ENCODE measurements at regions not wholly inside any gene's neighbourhood (a gene's known extent, or its start where the extent isn't known, plus 50 kb on each side); places are given as distances from the start of the nearest gene placed in this dataset.

DNA sequence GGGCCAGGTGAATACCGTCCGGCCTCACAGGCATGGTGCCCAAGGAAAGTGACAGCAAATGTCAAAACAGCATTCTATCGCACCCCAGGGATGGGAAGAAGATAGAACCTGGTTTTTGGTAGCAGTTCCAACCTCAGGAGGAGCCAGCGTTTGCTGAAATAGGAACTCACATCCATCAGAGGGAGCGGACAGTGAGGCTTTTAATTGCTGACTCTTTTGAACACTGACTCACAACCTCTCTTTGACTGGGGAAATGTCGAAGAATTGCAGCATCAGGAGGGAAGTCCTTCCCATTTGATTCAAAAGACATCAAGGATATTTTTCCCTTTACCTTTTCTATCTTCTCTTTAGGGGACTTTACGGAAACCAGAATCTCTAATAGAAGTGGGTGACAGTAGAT lies 114.2 kb downstream of the UNC5CL start:
- H3K4me1 ChIP-seq (ENCODE audit: insufficient read depth, low read length): no peaks in the 10 kb centered on the region; the same call in 1 of the 2 replicates

GRCh38 chr6:40923880-40924279 lies 115.1 kb downstream of the UNC5CL start:
- WGBS: 87% methylated on average over 2 of the region's 2 CpGs

More for the DNA sequence above, 114.2 kb downstream of the UNC5CL start:
- H3K9me3 ChIP-seq (ENCODE audit: insufficient read depth, low read depth, low read length): no peaks in the 10 kb centered on the region
- H3K4me3 ChIP-seq (ENCODE audit: low read length): no peak overlapping the region
- H3K9ac ChIP-seq (ENCODE audit: low read depth, low read length): no peak overlapping the region
- WGBS: 96% methylated on average over 7 of the region's 7 CpGs
- no peaks in the 10 kb centered on the region for H3K36me3 ChIP-seq (ENCODE audit: insufficient read depth, low read length)
- H3K27ac ChIP-seq (ENCODE audit: low read depth, low read length): no peak overlapping the region
- no peaks in the 10 kb centered on the region for H3K27me3 ChIP-seq (ENCODE audit: insufficient read depth, low read length)

GRCh38 chr6:40923326-40923725 lies 115.7 kb downstream of the UNC5CL start:
- 84% methylated on average over 4 of the region's 4 CpGs for WGBS
- Histone ChIP-seq H3K9ac (ENCODE audit: low read depth, low read length) (no peak overlapping the region), H3K36me3 (ENCODE audit: insufficient read depth, low read length) (no peaks in the 10 kb centered on the region), H3K4me1 (ENCODE audit: insufficient read depth, low read length) (peaks cover 13% of the 10 kb centered on the region), H3K9me3 (ENCODE audit: insufficient read depth, low read depth, low read length) (no peaks in the 10 kb centered on the region), H3K27ac (ENCODE audit: low read depth, low read length) (no peak overlapping the region), H3K4me3 (ENCODE audit: low read length) (no peak overlapping the region), H3K27me3 (ENCODE audit: insufficient read depth, low read length) (0 out of 2 replicates have a peak, but pooled peaks cover 6% of the 10 kb centered on the region)

More at GRCh38 chr6:40923880-40924279, 115.1 kb downstream of the UNC5CL start:
- Histone ChIP-seq H3K36me3 (ENCODE audit: insufficient read depth, low read length) (no peaks in the 10 kb centered on the region), H3K4me1 (ENCODE audit: insufficient read depth, low read length) (peaks cover 7% of the 10 kb centered on the region), H3K9me3 (ENCODE audit: insufficient read depth, low read depth, low read length) (no peaks in the 10 kb centered on the region), H3K27ac (ENCODE audit: low read depth, low read length) (no peak overlapping the region), H3K27me3 (ENCODE audit: insufficient read depth, low read length) (0 out of 2 replicates have a peak, but pooled peaks cover 2% of the 10 kb centered on the region), H3K9ac (ENCODE audit: low read depth, low read length) (no peak overlapping the region), H3K4me3 (ENCODE audit: low read length) (no peak overlapping the region)

- no peak overlapping the region for H3K4me3 ChIP-seq (ENCODE audit: low read length)
- H3K27ac ChIP-seq (ENCODE audit: low read depth, low read length): no peak overlapping the region
- H3K36me3 ChIP-seq (ENCODE audit: insufficient read depth, low read length): no peaks in the 10 kb centered on the region
- H3K9ac ChIP-seq (ENCODE audit: low read depth, low read length): no peak overlapping the region
- H3K27me3 ChIP-seq (ENCODE audit: insufficient read depth, low read length): 0 out of 2 replicates have a peak, but pooled peaks cover 6% of the 10 kb centered on the region
- peaks cover 22% of the 10 kb centered on the region for H3K4me1 ChIP-seq (ENCODE audit: insufficient read depth, low read length)
- H3K9me3 ChIP-seq (ENCODE audit: insufficient read depth, low read depth, low read length): no peaks in the 10 kb centered on the region
- 97% methylated on average over 2 of the region's 2 CpGs for WGBS
Measured at GRCh38 chr6:40922281-40922680, 116.7 kb downstream of the UNC5CL start.

DNA sequence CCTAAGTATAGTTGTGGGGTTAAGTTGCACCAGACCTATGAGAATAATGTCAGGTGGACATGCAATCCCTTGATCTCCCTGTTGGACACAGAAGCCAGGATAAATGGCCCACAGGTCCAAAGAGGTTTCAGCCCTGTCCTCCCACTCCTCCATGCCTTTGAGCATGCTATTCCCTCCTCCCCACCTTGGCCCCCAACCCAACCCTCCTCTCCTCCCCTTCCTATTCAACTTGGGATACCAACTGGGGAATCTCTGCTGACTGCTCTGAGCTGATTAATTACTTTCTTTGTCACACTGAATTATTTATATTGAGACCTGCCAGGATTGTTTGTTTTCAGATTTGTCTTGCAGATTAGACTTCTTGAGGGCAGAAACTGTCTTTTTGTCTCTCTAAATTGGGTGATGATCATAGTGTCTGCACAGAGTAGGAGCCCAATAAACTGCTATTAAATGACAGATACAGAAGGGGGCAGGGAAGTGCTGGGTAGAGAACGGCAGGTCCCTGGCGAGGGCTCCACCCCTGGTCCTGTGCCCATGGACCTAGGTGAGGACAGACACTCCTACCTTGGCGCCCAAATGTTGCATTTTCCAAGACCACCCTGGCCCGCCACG lies 120.9 kb downstream of the UNC5CL start:
- Histone ChIP-seq H3K27ac (ENCODE audit: low read depth, low read length) (no peak overlapping the region), H3K27me3 (ENCODE audit: insufficient read depth, low read length) (0 out of 2 replicates have a peak, but pooled peaks cover 6% of the 10 kb centered on the region), H3K9ac (ENCODE audit: low read depth, low read length) (no peak overlapping the region), H3K36me3 (ENCODE audit: insufficient read depth, low read length) (no peaks in the 10 kb centered on the region), H3K4me3 (ENCODE audit: low read length) (no peak overlapping the region), H3K9me3 (ENCODE audit: insufficient read depth, low read depth, low read length) (no peaks in the 10 kb centered on the region), H3K4me1 (ENCODE audit: insufficient read depth, low read length) (peaks cover 22% of the 10 kb centered on the region)
- WGBS: 54% methylated on average over 5 of the region's 5 CpGs

DNA sequence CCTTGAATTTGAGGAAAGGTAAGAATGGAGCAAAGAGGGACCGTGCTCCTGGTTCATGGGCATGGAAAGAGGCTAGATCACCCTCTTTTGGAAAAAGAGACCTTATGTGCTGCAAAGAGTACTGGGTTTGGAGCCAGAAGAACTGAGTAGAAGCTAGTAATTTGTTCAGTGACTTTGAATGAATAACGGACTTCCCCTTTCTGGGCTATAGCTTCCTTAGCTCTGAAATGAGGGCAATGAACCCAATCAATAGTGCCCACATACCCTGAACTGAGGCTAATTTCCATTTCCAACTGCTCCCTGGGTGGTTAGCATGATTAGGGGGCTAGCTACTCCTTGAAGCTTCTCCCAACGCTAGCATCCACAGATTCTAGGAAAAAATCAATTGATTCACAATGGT lies 121.4 kb downstream of the UNC5CL start:
- Histone ChIP-seq H3K27me3 (ENCODE audit: insufficient read depth, low read length) (0 out of 2 replicates have a peak, but pooled peaks cover 6% of the 10 kb centered on the region), H3K36me3 (ENCODE audit: insufficient read depth, low read length) (no peaks in the 10 kb centered on the region), H3K4me3 (ENCODE audit: low read length) (no peak overlapping the region), H3K4me1 (ENCODE audit: insufficient read depth, low read length) (peaks cover 22% of the 10 kb centered on the region), H3K27ac (ENCODE audit: low read depth, low read length) (no peak overlapping the region), H3K9me3 (ENCODE audit: insufficient read depth, low read depth, low read length) (no peaks in the 10 kb centered on the region), H3K9ac (ENCODE audit: low read depth, low read length) (no peak overlapping the region)
- WGBS: 89% methylated on average over 3 of the region's 3 CpGs

GRCh38 chr6:40916845-40917244 lies 122.2 kb downstream of the UNC5CL start:
- H3K4me3 ChIP-seq (ENCODE audit: low read length): no peak overlapping the region
- no peaks in the 10 kb centered on the region for H3K9me3 ChIP-seq (ENCODE audit: insufficient read depth, low read depth, low read length)
- 0 out of 2 replicates have a peak, but pooled peaks cover 6% of the 10 kb centered on the region for H3K27me3 ChIP-seq (ENCODE audit: insufficient read depth, low read length)
- no peak overlapping the region for H3K27ac ChIP-seq (ENCODE audit: low read depth, low read length)
- 79% methylated on average over 1 of the region's 1 CpG for WGBS
- H3K9ac ChIP-seq (ENCODE audit: low read depth, low read length): no peak overlapping the region
- H3K36me3 ChIP-seq (ENCODE audit: insufficient read depth, low read length): no peaks in the 10 kb centered on the region
- peaks cover 22% of the 10 kb centered on the region for H3K4me1 ChIP-seq (ENCODE audit: insufficient read depth, low read length)

- peaks cover 22% of the 10 kb centered on the region for H3K4me1 ChIP-seq (ENCODE audit: insufficient read depth, low read length)
- H3K27me3 ChIP-seq (ENCODE audit: insufficient read depth, low read length): 0 out of 2 replicates have a peak, but pooled peaks cover 6% of the 10 kb centered on the region
- no peak overlapping the region for H3K27ac ChIP-seq (ENCODE audit: low read depth, low read length)
- no peak overlapping the region for H3K4me3 ChIP-seq (ENCODE audit: low read length)
- H3K36me3 ChIP-seq (ENCODE audit: insufficient read depth, low read length): no peaks in the 10 kb centered on the region
- no peaks in the 10 kb centered on the region for H3K9me3 ChIP-seq (ENCODE audit: insufficient read depth, low read depth, low read length)
- H3K9ac ChIP-seq (ENCODE audit: low read depth, low read length): no peak overlapping the region
Measured at GRCh38 chr6:40915165-40915564, 123.9 kb downstream of the UNC5CL start.

- Histone ChIP-seq H3K9me3 (ENCODE audit: insufficient read depth, low read depth, low read length) (no peaks in the 10 kb centered on the region), H3K4me3 (ENCODE audit: low read length) (no peak overlapping the region), H3K9ac (ENCODE audit: low read depth, low read length) (no peak overlapping the region), H3K27me3 (ENCODE audit: insufficient read depth, low read length) (peaks cover 6% of the 10 kb centered on the region; the same call in 1 of the 2 replicates), H3K27ac (ENCODE audit: low read depth, low read length) (no peak overlapping the region), H3K36me3 (ENCODE audit: insufficient read depth, low read length) (no peaks in the 10 kb centered on the region), H3K4me1 (ENCODE audit: insufficient read depth, low read length) (peaks cover 16% of the 10 kb centered on the region)
- WGBS: 95% methylated on average over 5 of the region's 6 CpGs
Measured at GRCh38 chr6:40914005-40914404, 125.0 kb downstream of the UNC5CL start.

GRCh38 chr6:40912158-40912946 lies 126.7 kb downstream of the UNC5CL start:
- Histone ChIP-seq H3K4me1 (ENCODE audit: insufficient read depth, low read length) (peaks cover under 1% of the 10 kb centered on the region; the same call in 1 of the 2 replicates), H3K9me3 (ENCODE audit: insufficient read depth, low read depth, low read length) (no peaks in the 10 kb centered on the region), H3K9ac (ENCODE audit: low read depth, low read length) (no peak overlapping the region), H3K4me3 (ENCODE audit: low read length) (no peak overlapping the region), H3K36me3 (ENCODE audit: insufficient read depth, low read length) (no peaks in the 10 kb centered on the region), H3K27ac (ENCODE audit: low read depth, low read length) (no peak overlapping the region), H3K27me3 (ENCODE audit: insufficient read depth, low read length) (no peaks in the 10 kb centered on the region; the same call in 1 of the 2 replicates)
- 77% methylated on average over 9 of the region's 9 CpGs for WGBS

GRCh38 chr6:40910260-40910893 lies 128.6 kb downstream of the UNC5CL start:
- H3K9me3 ChIP-seq (ENCODE audit: insufficient read depth, low read depth, low read length): no peaks in the 10 kb centered on the region
- H3K27me3 ChIP-seq (ENCODE audit: insufficient read depth, low read length): no peaks in the 10 kb centered on the region; the same call in 1 of the 2 replicates
- no peaks in the 10 kb centered on the region for H3K36me3 ChIP-seq (ENCODE audit: insufficient read depth, low read length)
- no peak overlapping the region for H3K4me3 ChIP-seq (ENCODE audit: low read length)
- H3K4me1 ChIP-seq (ENCODE audit: insufficient read depth, low read length): no peaks in the 10 kb centered on the region
- WGBS: 95% methylated on average over 2 of the region's 2 CpGs
- H3K9ac ChIP-seq (ENCODE audit: low read depth, low read length): no peak overlapping the region
- H3K27ac ChIP-seq (ENCODE audit: low read depth, low read length): no peak overlapping the region
